Stimulated activated CD4-positive, alpha-beta T cell treated with anti-CD3 and anti-CD28 coated beads, Interleukin-4, amount 100 ng/mL, for 4 hours (primary cell): ENCODE measurements at regions not wholly inside any gene's neighbourhood (a gene's known extent, or its start where the extent isn't known, plus 50 kb on each side); places are given as distances from the start of the nearest gene placed in this dataset.
"Not testable (repeated sequence)": the region's sequence is repeated elsewhere in the genome, so short reads cannot be mapped to it uniquely, and the experiment has no call there.

Experiments
- DNase-seq, 2 experiments: peaks; one replicate each; pipeline ENCODE4 v3.0.0-alpha.2; 2020

DNA sequence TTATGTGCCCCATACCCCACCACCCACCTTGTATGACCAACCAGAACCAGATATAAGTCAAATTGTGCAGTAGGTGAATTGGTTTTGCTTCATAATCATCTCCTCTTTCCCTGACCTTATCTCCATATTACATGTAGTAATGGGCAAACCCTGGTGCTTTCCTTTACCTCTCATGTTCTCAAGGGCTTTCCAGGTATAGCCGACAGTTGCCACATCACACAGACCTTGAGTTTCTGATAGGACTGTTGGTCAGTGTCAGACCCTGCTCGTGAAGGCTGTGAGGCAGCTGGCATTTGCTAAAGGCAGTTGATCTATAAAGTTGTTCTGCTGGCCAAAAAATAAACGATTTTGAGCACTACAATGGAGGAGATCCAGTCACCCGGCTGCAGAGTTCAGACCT lies 145.9 kb downstream of the ALX1 start:
- no peak for DNase-seq

DNA sequence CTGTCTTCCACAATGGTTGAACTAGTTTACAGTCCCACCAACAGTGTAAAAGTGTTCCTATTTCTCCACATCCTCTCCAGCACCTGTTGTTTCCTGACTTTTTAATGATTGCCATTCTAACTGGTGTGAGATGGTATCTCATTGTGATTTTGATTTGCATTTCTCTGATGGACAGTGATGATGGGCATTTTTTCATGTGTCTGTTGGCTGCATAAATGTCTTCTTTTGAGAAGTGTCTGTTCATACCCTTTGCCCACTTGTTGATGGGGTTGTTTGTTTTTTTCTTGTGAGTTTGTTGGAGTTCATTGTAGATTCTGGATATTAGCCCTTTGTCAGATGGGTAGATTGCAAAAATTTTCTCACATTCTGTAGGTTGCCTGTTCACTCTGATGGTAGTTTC lies 153.1 kb downstream of the ALX1 start:
- not testable (repeated sequence) for DNase-seq

DNA sequence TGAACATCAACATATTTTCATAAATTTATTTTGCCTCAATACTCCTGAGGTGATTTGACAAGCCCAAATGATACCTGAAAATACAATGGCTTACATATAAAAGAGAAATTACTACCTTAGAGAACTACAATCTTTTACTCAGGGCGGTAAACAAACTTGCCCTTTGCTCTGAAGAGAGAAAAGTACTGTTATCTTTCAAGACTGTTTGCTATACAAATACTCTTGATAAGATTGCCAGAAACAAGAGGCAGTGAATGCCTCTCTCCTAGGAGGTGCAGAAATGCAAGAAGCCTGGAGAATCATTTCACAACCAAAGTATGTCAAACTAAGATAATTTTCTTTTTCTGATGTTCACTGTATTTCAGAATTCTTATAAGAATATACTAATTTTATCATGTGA lies 160.3 kb downstream of the ALX1 start:
- no peak for DNase-seq

DNA sequence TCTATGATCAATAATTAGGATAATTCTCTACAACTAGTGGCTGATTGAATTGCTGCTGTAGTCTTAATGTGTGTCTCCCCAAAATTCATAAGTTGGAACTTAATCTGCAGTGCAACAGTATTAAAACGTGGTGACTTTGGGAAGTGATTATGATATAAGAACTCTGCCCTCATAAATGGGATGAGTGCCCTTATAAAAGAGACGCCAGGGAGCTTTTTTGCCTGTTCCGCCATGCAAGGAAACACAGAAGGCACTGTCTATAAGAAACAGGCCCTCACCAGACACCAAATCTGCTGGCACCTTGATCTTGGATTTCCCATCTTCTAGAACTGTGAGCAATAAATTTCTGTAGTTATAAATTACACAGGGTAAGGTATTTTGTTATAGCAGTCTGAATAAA lies 161.0 kb downstream of the ALX1 start:
- DNase-seq, result no peak

DNA sequence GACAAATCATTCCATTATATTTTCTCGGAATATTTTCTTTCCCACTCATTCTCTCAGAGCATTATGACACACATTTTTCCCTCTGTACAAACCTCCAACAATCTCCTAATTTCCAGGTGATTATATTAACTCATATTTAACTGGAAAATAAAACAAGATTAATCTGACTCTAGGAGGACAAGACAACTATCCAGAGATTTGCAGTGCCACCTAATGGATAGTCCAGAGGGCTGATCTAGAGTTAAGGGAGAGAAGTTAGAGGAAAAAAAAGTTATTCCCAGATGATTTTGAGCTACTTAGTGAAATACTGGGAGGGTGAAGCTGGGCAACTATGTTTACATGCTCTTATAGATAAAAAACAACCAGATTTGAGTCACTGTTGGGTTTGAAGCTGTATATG lies 161.7 kb downstream of the ALX1 start:
- no peak for DNase-seq

DNA sequence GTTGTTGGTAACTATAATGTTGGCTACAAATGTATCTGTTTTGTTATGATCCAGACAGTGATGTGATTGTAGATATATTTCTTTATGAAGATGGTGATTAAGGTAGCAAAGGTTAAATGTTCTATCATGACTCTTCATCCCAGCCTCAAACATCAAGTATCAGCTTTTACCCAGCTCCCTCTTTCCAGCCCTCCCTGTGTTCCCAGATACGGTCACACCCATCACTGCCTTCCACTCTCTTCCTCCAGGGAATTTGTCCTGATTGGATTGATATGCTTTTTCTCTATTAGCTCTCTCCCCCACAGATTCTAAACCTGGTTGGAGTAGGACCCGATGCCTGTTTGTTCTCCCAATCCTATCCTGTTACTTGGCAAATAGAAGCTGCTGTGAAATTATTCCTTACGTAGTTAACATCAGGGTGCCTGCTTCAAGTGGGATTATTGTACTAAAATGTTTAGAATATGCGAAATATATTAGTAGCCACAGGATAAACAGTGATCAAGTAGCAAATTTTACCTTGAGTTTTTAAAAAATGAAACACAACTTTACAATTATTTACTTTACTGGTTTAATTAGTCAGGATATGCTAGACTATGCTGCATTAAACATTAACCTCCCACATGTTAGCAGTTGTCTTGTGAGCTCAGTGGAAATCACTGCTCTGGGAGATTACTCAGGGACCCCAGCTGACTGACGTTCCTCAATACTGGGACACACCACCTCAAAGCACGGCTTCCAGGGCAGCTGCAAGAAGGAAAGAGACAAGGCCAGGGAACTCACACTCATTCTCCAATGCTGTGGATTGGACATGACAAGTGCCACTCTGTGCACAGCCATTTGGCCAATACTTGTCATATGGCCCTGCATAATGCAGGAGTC lies 165.3 kb downstream of the ALX1 start:
- no peak for DNase-seq

DNA sequence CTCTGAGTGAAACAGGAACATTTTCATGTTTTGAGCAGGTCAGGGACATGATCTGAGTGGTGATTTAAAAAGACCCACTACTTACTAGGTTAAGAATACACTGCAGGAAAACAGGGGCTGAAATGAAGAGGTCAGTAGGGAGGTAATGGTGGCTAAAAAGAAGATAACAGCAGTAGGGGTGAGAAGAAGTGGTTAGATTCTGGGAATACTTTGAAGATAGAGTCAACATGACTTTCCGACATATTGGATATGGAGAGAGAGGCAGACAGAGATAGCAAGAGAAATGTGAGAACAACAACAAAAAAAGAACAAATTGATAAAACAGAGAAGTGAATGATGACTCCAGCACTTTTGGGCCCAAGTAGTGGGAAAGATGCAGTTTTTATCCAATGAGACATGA lies 168.0 kb downstream of the ALX1 start:
- DNase-seq, result no peak

DNA sequence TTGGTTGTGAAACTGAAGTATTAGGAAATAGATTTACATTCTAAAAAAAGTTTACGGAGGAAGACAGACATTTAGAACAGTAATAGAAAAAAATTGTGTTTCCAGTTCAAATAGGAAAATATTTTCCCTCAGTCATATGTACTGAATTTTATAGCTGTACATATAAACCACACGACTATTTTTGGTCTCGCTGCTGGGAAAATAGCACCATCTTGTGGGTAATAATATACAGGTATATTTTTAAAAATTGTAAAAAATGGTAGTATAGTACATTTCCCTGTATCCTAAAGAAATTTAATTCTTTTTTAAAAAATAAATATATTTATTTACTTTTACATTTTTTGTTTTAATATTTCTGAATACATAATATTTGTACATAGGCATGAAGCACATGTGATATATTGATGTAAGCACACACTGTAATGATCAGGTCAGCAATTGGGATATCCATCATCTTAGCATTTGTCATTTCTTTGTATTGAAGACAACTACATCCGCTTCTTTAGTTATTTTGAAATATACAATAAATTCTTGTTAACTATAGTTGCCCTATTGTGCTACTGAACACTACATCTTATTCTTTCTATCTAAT lies 168.6 kb downstream of the ALX1 start:
- no peak for DNase-seq

DNA sequence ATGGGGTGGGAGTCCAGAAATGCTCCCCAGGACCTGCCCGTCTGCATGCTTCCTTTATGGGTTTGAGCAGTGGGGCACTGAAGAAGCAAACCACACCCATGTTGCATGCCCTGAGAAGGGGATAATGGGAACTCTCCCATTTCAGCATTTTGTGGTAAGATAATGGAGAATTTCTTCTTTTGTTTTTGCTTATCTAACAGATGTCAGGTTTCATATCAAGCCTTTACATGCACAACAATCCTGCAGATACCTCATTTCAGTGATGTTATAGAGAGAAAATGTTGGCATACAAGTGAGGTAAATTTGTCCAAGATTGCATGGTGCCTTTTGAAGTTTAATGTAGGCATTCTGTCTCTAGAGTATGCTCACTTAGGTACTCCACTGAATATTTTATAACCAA lies 177.0 kb downstream of the ALX1 start:
- DNase-seq, result no peak

DNA sequence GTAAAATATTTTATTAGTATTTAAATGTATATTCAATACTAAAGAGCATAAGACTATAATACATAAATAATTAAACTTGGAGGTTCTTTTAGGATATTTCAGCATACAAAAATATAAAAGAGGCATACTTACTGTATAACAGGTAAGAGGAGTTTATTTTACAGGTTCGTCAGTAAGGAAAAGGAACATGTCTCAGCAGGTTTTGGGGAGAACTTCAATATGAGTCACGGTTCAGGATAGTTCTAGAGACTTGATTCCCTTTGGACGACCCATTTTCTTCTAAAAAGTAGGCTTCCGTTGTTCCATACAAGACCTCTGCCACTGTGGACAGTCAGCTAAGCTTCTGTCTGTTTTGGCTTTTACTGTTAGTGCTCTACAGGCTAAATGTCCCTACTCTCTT lies 181.1 kb downstream of the ALX1 start:
- no peak for DNase-seq

DNA sequence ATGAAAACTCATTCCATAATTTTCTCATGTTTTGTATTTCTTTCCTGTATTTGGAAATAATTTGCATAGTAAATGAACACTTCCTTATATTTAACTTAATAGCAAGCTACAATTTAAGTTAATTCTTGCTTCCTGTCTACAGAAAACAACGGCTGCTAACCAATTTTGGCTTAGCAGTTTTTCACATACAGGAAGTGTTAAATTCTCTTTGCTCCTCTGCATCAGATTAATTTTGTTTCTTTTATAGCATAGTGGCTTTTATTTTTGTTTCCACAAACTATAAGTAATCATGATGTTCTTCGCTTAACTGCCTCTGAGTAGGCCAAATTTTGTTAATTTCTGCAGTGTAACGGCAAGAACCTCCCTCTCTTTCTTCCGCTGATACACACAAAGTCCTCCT lies 182.9 kb downstream of the ALX1 start:
- DNase-seq, result no peak

DNA sequence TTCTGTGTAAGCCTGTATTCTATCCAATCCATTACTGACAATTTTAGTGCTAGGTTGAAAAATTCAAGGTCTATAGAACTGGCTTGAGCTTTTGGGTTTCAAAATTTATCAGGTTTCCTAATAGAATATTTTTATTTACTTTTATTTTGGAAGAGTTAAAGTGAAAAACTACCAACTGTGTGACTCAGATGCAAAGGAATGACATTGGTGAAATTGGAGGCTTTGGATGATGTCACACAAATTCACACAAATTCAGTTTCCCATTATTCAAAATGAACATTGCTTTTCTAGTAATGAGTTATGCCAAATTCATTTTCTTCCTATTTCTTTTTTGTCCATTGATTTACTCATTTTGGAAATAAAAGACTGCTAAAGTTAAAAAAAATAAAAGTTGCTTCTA lies 186.9 kb downstream of the ALX1 start:
- DNase-seq, result no peak

DNA sequence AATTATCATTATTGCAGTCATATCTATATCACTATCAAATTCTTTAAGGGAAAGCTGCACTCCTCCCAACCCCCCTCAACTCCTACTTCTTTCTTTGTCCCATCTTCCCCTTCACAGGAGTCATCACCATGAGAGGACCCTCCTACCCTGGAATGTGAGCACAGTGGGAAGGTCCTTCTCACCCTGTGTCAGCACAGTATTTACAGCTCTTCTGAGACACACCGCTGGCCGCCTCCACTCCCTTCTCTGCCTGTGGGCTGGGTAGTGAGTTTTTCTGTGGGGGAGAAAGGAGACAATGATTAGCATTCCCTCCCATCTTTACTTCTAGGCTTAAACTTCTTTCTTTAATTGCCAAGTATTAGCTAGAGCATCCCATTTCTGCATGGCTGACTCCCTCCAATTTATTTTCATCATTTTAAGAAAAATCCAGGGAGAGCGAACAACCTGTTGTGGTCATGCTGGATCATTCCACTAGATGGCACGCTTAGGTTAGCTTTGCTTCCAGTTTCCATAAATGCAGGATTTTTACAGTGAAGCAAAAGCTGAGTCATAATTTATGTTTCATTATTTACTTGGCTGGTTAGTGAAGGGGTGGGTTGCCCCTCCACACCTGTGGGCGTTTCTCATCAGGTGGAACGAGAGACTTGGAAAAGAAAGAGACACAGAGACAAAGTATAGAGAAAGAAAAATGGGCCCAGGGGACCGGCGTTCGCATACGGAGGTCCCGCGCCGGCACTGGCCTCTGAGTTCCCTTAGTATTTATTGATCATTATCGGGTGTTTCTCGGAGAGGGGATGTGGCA lies 188.5 kb downstream of the ALX1 start:
- peak; percentile 6 to 32 for DNase-seq

DNA sequence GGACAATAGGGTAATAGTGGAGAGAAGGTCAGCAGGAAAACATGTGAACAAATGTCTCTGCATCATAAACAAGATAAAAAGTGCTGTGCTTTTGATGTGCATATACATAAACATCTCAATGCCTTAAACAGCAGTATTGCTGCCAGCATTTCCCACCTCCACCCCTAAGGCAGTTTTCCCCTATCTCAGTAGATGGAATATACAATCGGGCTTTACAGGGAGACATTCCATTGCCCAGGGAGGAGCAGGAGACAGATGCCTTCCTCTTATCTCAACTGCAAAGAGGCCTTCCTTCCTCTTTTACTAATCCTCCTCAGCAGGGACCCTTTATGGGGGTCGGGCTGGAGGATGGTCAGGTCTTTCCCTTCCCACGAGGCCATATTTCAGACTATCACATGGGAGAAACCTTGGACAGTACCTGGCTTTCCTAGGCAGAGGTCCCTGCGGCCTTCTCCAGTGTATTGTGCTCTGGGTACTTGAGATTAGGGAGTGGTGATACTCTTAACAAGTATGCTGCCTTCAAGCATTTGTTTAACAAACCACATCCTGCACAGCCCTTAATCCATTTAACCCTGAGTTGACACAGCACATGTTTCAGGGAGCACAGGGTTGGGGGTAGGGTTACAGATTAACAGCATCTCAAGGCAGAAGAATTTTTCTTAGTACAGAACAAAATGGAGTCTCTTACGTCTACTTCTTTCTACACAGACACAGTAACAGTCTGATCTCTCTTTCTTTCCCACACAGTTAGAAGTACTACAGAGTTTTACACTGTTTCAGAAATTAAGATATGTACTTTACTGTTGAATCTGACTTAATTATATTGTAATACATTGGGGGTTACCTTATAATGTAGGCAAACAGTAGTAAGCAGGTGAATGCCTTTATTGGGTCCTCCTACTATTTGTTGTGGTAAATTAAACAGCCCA lies 189.4 kb downstream of the ALX1 start:
- DNase-seq, result not testable (repeated sequence)

DNA sequence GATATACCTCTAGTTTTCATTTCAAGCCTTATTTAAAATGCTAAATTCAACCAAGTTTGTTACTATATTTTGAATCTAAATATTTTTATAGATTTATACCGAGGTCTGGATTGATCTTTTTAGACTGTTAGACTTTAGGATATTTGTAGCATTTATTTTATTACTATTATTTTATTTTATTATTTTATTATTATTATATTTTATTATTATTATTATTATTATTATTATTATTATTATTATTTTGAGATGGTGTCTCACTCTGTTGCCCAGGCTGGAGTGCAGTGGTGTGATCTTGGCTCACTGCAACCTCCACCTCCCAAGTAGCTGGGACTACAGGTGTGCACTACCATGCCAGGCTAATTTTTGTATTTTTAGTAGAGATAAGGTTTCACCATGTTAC lies 195.3 kb downstream of the ALX1 start:
- not testable (repeated sequence) for DNase-seq

DNA sequence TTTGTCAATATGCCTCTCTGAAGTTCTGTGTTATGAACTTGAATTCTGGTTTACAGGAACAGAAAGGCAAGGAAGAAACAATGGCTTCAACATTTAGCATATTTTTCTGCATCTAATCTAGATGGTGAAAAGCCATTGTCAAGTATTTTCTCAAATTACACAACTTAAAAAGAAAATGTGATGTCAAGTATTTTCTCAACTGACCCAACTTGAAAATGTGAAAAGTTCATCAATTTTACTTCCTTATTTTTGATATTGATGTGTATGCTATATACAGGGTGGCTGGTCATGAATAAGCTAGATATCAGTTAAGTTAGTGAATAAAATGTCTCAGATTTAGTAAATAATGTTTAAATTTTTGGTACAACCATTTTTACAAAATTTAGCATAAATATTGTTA lies 196.7 kb downstream of the ALX1 start:
- no peak for DNase-seq

DNA sequence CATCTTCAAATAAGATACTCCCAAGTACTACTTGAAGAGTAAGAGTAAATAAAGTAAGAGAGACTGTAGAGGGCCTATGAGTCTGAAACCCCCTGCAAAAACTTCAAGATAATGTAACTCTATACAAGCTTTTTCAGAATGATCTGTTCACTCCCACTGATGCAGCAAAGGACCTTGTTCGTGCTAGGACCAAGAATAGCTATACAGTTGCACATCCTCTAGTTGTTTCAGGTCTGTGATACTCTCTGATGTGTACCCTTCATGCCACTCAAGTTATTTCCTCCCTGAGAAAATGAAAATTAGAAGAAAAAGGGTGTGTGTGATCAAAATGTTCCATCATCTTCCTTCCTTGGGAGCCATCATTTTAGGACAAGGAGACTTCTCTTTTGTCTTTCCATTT lies 204.4 kb downstream of the ALX1 start:
- no peak for DNase-seq

DNA sequence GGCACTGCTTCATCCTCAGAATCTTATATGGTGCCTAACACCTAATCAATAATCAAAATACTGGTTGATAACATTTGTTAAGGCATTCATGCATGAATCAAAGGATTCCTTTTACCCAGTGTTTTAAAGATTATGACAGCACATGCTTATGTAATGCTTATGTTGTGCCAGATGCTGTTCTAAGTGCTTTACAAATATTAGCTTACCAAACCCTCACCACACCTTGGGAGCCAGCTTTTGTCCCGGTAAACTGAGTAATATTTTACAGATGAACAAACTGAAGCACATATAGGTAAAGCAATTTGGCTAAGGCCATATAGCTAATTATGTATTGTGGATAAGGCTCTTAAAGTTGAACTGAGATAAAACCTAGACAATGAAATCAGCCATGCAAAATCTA lies 209.2 kb downstream of the ALX1 start:
- no peak for DNase-seq

DNA sequence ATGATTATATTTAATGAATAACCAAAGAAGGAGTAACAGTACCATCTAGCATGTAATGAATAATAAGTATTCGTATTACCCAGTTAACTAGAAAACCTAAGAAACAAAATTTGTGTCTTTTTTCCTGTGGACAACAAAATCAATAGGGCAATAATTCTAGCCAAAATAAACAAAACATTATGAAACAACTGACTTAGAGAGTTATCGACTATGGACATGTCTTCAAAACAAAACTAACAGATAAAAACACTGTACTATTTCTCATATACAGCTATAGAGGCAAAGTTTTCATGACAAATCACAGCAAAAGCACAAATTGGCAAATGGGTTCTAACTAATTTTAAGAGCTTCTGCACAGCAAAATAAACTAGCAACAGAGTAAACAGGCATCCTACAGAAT lies 224.1 kb downstream of the ALX1 start:
- no peak for DNase-seq

DNA sequence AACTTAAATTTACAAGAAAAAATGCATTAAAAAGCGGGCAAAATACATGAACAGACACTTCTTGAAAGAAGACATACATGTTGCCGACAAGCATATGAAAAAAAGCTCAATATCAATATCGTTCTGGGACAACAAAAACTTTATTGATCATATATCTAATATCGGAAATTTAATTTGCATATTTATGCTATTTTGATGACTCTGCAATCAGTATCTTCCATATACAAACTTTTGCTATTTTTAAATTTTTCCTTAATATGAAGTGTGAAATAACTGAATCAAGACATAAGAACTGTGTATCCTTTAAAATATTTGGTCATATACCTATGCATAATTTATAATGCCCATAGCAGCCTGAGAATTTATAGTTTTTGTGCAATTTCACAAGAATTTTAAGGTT lies 224.6 kb downstream of the ALX1 start:
- no peak for DNase-seq

DNA sequence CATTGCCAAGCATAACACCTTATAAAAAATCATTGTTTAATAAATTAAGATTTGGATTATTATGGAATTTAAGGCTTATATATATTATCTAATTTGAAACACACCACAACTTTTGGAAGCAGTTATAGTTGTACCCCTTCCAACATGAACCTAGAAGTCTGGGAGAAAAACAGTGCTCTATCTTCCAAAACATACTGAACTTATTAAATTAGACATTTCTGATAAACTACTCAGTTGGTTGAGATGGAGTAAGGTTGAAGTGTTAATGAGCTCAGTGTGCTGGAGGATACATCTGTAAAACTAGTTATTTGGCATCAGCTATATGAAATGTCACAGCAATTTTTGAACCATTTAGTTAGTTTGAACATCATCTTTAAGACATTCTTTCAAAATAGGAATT lies 227.4 kb downstream of the ALX1 start:
- no peak for DNase-seq

DNA sequence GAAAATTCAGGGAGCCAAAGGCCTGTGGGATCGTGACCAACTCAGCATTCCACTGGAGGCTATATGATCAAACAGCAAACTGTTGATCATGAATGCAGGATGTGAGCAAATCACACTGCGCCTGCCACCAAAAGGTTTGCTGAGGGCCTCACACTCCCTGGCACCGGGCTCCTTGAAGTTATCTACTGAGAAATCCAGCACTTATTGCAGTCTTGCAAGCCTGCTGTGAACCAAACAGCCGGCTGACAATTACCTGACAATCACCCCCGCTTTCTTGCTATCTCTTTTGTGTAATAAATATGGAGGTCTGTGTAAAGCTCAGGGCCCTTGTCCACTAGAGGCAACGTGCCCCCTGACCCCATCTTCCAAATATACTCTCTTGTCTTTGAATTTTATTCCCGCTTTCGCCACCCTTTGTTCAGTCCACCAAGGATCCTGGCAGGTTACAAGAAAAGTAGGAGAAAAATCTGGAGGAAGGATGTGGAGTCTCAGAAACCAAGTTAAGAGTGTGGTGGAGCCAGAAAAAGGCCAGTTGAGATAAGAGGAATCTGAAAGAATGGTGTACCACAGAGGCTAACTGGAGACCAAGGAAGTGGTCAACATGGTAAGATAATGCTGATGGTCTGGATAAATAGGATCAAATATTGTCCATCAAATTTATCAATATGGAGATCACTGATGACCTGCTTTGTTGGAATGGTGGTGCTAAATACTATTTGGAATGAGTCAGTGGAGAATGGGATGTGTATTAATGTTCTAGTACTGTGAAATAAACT lies 229.2 kb downstream of the ALX1 start:
- DNase-seq, result no peak
